ENCODE measurements at regions not wholly inside any gene's neighbourhood (a gene's known extent, or its start where the extent isn't known, plus 50 kb on each side); places are given as distances from the start of the nearest gene placed in this dataset.

DNA sequence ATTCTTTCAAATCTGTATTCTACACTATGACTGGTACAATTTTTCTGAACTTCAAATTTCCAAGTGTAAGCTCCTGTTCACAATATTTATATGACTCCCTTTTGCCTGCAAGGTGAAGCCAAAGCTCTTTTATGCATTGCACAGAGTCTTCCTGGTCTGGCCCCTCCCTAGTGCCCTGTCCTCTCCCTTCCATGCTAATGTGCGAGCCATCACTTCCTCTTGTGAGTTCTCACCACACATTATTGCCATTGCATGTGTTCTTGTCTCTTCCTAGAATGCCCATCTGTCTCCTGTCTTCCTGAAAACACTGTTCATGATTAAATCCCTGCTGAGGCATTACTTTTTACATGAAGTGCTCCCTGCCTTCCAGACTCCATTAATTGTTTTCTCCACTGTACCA is 169.9 kb downstream of the MC4R start:
- no peaks in the 10 kb centered on the region for H3K36me3 ChIP-seq (ENCODE audit: control insufficient read depth, insufficient read depth, low read length)
- no peak overlapping the region for H3K4me3 ChIP-seq (ENCODE audit: low read depth, low read length)
- ChIA-PET POLR2A (no interaction called here), CTCF (interaction anchor here (0.6 kb wide), 1 partner anchor 173 kb away, joined by 3 read pairs; no protein-coding TSS in a partner anchor)
- DNase-seq (ENCODE audit: low read depth): no peak
- TF ChIP-seq CTCF (IDR thresholded peaks at IDR 0.05; ENCODE audit: insufficient read depth, low read depth, low read length): no peak
- no peaks in the 10 kb centered on the region; the same call in 1 of the 2 replicates for H3K27me3 ChIP-seq (ENCODE audit: control insufficient read depth, insufficient read depth, low read length)

DNA sequence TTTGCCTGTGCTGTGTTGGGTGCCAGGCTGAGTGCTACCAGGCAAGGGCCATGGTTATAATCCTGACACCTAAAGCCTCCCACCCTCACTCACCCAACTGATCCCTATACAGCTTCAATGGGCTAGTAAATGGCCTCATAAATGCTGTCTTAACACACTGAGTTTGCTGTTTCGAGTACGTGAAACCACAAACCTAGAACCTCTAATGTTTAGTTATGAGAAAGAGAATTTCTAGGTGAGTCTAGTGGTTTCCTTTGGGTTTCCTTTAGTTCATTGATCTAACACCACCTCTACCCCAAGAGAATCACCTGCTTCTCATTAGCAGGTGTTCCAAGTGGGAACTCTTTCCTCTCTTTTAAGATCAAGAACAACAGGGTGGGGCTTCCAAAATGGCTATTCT is 172.0 kb downstream of the MC4R start:
- POLR2A ChIA-PET: no interaction called here
- H3K36me3 ChIP-seq (ENCODE audit: control insufficient read depth, insufficient read depth, low read length): no peaks in the 10 kb centered on the region
- no peak for DNase-seq (ENCODE audit: low read depth)
- no peak for TF ChIP-seq CTCF (IDR thresholded peaks at IDR 0.05; ENCODE audit: insufficient read depth, low read depth, low read length)
- no peak overlapping the region for H3K4me3 ChIP-seq (ENCODE audit: low read depth, low read length)
- no peaks in the 10 kb centered on the region; the same call in 1 of the 2 replicates for H3K27me3 ChIP-seq (ENCODE audit: control insufficient read depth, insufficient read depth, low read length)
- CTCF ChIA-PET: no interaction called here

DNA sequence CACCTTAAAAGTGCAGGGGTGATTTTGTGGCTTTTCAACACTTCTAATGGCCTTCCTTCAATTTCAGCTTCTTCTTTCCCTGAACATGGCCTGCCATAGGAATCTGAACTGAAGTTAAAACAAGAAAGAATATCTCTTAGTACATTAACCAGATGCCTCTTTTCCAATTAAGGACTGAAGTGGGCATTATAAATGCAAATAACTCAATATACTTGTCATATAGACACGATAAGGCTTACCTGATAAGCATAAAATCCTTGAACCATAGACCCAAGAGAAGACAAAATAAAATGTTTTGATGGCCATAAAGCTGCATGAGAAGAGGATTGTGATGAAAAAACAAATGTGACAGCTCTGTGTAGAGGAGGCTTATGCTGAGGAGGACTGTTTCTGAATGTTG is 173.1 kb downstream of the MC4R start:
- no peak for DNase-seq (ENCODE audit: low read depth)
- Histone ChIP-seq H3K4me3 (ENCODE audit: low read depth, low read length) (no peak overlapping the region), H3K27me3 (ENCODE audit: control insufficient read depth, insufficient read depth, low read length) (no peaks in the 10 kb centered on the region; the same call in 1 of the 2 replicates), H3K36me3 (ENCODE audit: control insufficient read depth, insufficient read depth, low read length) (no peaks in the 10 kb centered on the region)
- ChIA-PET POLR2A (no interaction called here), CTCF (no interaction called here)
- TF ChIP-seq CTCF (IDR thresholded peaks at IDR 0.05; ENCODE audit: insufficient read depth, low read depth, low read length): no peak

DNA sequence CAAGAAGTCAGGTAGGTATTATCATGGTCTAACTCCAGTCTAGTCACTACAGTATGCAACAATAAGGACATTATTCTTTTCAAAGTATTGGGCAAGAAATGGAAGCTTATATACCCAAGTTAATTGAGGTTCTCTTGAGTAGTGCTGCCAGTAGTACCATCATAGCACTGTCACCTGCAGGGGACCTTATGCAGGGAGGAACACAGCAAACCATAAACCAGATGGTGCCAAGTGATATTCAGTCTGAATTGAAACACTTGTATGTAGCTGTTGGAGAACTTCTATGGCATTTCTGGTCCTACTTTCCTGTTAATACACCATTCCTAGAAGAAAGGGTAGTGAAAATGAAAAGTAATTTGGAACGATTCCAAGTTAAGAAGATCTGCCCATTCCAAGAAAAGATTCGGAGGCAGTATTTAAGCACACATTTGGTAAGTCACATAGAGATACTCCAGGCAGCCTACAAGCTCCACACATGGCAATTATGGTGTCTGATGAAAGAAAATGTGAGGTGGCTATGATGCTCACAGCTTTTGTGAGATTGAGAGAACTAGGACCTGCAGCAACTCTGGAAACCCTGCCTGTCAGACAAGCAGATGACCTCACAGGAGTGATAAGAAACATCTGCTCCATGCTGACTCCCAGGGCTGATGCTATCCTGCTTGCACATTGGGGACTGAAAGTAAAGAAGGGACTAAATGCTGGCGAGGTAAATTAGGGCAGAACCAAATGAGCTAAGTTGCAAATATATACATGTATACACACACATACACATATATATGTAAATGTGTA is 174.7 kb downstream of the MC4R start:
- Histone ChIP-seq H3K36me3 (ENCODE audit: control insufficient read depth, insufficient read depth, low read length) (no peaks in the 10 kb centered on the region), H3K27me3 (ENCODE audit: control insufficient read depth, insufficient read depth, low read length) (no peaks in the 10 kb centered on the region; the same call in 1 of the 2 replicates), H3K4me3 (ENCODE audit: low read depth, low read length) (no peak overlapping the region)
- ChIA-PET POLR2A (no interaction called here), CTCF (interaction anchor here (0.5 kb wide), 1 partner anchor 21 kb away, joined by 3 read pairs; no protein-coding TSS in a partner anchor)
- DNase-seq (ENCODE audit: low read depth): no peak
- TF ChIP-seq CTCF (IDR thresholded peaks at IDR 0.05; ENCODE audit: insufficient read depth, low read depth, low read length): no peak

- Histone ChIP-seq H3K36me3 (ENCODE audit: control insufficient read depth, insufficient read depth, low read length) (no peaks in the 10 kb centered on the region), H3K27me3 (ENCODE audit: control insufficient read depth, insufficient read depth, low read length) (no peaks in the 10 kb centered on the region; the same call in 1 of the 2 replicates), H3K4me3 (ENCODE audit: low read depth, low read length) (no peak overlapping the region)
- no peak for TF ChIP-seq CTCF (IDR thresholded peaks at IDR 0.05; ENCODE audit: insufficient read depth, low read depth, low read length)
- ChIA-PET POLR2A (no interaction called here), CTCF (no interaction called here)
- no peak for DNase-seq (ENCODE audit: low read depth)
Measured at GRCh38 chr18:60196836-60197606, 175.6 kb downstream of the MC4R start.

Data from BJ (cell line).